Left renal cortex interstitium (tissue), 4 donors: ENCODE measurements at regions not wholly inside any gene's neighbourhood (a gene's known extent, or its start where the extent isn't known, plus 50 kb on each side); places are given as distances from the start of the nearest gene placed in this dataset.
"Not testable (repeated sequence)": the region's sequence is repeated elsewhere in the genome, so short reads cannot be mapped to it uniquely, and the experiment has no call there.

ENCODE experiments used
- DNase-seq, 4 donors: peaks; one replicate each; pipeline ENCODE4 v3.0.0-alpha.2; 2013; ENCODE audit warnings: low read depth in 4 of 4, low spot score in 2 of 4, missing footprints in 1 of 4

GRCh38 chr3:105077060-105077822 lies 289.5 kb upstream of the ALCAM start:
- no peak for DNase-seq

GRCh38 chr3:105083945-105084344 lies 282.8 kb upstream of the ALCAM start:
- no peak for DNase-seq

- DNase-seq: no peak
Measured at GRCh38 chr3:105085506-105085905, 281.2 kb upstream of the ALCAM start.

- no peak for DNase-seq
Measured at GRCh38 chr3:105093371-105094252, 273.1 kb upstream of the ALCAM start.

GRCh38 chr3:105094588-105094987 lies 272.1 kb upstream of the ALCAM start:
- no peak for DNase-seq

- no peak for DNase-seq
Measured at GRCh38 chr3:105096071-105096470, 270.6 kb upstream of the ALCAM start.

GRCh38 chr3:105101603-105102002 lies 265.1 kb upstream of the ALCAM start:
- no peak for DNase-seq

GRCh38 chr3:105103139-105103538 lies 263.6 kb upstream of the ALCAM start:
- DNase-seq: no peak

GRCh38 chr3:105108823-105109222 lies 257.9 kb upstream of the ALCAM start:
- no peak for DNase-seq

- DNase-seq: no peak
Measured at GRCh38 chr3:105118905-105119304, 247.8 kb upstream of the ALCAM start.

- no peak for DNase-seq
Measured at GRCh38 chr3:105119801-105120340, 246.8 kb upstream of the ALCAM start.

GRCh38 chr3:105130911-105131310 lies 235.8 kb upstream of the ALCAM start:
- DNase-seq: no peak

- DNase-seq: no peak
Measured at GRCh38 chr3:105137911-105138310, 228.8 kb upstream of the ALCAM start.

GRCh38 chr3:105139881-105140560 lies 226.7 kb upstream of the ALCAM start:
- DNase-seq: no peak

GRCh38 chr3:105140899-105141367 lies 225.8 kb upstream of the ALCAM start:
- DNase-seq: no peak

GRCh38 chr3:105144837-105145236 lies 221.9 kb upstream of the ALCAM start:
- DNase-seq: no peak

GRCh38 chr3:105145511-105145910 lies 221.2 kb upstream of the ALCAM start:
- DNase-seq: no peak

GRCh38 chr3:105149197-105149596 lies 217.5 kb upstream of the ALCAM start:
- DNase-seq: not testable (repeated sequence)

GRCh38 chr3:105152987-105153386 lies 213.7 kb upstream of the ALCAM start:
- no peak for DNase-seq

GRCh38 chr3:105154692-105155091 lies 212.0 kb upstream of the ALCAM start:
- DNase-seq: no peak
